ENCODE measurements at regions not wholly inside any gene's neighbourhood (a gene's known extent, or its start where the extent isn't known, plus 50 kb on each side); places are given as distances from the start of the nearest gene placed in this dataset.
"Not testable (repeated sequence)": the region's sequence is repeated elsewhere in the genome, so short reads cannot be mapped to it uniquely, and the experiment has no call there.

- DNase-seq: not testable (repeated sequence)
Measured at GRCh38 chr5:67919532-67919931, 296.0 kb upstream of the PIK3R1 start.

DNA sequence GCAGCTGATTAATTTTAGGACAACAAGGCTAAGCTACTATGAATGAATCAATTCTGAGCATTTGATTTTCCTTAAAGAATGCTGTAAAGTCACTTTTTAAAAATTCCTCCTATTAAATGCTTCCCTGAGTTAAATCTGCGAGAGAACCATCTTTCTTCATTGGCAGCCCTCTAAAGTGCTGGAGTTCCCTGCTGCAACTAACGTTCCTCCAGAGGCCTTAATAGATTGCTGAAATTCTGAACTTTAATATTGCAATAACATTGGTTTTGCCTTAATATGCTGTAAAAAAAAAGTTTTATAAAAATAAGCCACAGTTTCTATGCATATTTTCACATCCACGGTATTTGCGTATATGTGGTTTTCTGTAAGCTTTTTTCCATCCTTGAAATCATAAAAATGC is 298.0 kb upstream of the PIK3R1 start:
- no peak for DNase-seq

GRCh38 chr5:67910546-67910945 is 305.0 kb upstream of the PIK3R1 start:
- no peak for DNase-seq

DNA sequence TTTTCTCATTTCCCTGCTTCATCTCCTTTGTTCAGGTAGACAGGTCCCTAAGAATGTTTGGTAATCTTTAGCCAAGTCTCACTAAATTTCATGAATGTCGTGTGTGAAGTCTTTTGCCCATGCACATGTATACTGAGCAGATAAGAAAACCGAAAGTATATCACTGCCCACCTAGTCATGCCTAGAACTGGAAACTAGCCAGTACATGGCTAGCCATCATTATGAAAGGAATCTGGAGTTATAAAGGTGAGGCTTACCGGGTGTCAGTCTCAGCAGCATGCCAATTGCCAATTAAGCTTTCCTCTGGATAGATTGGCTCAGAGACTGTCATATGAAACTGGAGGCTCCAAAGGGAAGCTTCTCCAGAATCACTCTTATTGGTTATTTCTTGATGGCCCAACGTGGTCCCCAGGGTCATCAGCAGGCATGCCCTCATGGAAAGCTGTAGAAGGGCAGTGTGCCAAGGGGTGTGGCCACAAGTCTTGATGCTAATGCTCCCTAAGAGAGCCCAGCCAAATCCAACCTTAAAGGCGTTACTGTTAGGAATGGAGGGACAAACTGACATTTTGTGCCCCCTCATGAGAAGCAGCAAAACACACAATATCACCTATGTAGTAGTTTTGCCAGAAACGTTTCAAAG is 307.3 kb upstream of the PIK3R1 start:
- no peak for DNase-seq

- DNase-seq: no peak
Measured at GRCh38 chr5:67904366-67904765, 311.2 kb upstream of the PIK3R1 start.

GRCh38 chr5:67903656-67904055 is 311.9 kb upstream of the PIK3R1 start:
- no peak for DNase-seq

- DNase-seq: no peak
Measured at GRCh38 chr5:67903121-67903520, 312.4 kb upstream of the PIK3R1 start.

- DNase-seq: no peak
Measured at GRCh38 chr5:67902497-67902830, 313.1 kb upstream of the PIK3R1 start.

DNA sequence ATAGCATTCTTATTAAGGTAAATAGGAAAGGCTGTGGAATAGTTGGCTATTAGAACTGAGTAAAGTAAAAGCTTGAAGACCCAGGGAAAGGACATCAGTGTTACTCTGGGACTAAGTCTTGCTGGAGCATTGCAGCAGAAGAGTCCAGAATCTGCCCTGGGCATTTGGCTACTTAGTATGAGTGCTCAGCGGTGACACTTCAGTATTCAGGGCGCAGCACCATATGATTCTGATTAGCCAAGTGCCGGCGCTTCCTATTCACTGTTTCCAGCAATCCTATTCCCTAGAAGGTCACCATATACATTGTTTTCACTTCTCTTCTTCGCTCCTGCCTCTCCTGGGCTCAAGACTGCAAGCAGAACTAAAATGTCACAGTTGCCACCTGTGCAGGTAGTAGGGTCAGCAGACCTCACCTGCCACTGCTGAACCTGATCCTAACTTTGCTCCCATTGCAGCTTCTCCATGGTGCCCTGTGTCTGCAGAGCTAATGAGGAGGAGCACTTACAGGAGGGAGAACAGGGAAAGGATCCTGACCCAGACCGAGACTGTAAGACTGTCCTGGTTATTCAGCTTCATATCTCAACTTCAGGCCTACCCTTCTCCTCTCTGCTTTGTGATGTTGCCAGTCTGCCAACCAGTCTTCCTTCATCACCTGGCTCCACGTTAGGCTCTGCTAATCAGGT is 313.6 kb upstream of the PIK3R1 start:
- DNase-seq: no peak

DNA sequence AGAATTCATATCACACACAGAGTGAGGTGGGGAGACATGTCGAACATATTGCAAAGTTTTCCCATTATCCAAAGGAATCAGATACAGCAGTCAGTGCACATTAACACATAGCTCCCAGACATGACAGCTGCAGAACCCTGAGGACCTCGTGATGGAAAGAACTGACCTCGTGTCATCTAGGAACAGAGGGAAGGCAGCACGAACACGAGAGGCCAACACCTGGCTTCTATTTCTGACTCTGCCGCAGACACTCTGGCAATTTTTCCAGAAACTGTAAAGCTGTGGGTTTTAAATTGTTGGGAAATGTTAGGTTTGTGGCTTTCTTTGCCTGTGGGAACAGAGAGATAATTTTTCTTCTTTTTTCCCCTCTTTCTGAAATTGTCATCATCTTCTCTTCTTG is 315.0 kb upstream of the PIK3R1 start:
- no peak for DNase-seq

DNA sequence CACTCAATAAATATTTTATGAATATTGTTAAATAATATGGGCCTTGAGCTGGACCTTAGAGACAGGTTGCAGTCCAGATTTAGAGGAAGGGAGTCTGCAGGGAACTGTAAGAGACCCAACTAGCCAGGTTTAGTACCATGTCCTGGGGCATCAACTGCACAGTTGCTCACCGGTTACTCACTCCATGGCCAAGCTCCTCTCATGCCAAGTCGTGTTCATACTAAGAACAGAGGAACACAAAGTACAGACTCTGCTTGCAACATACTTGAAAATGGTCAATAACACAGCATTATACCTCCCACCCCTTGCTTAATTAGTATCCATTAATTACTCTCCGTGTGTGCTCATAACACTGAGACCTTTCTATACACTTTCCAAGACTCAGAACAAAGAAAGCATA is 317.6 kb upstream of the PIK3R1 start:
- no peak for DNase-seq

GRCh38 chr5:67897431-67897830 is 318.1 kb upstream of the PIK3R1 start:
- no peak for DNase-seq

- no peak for DNase-seq
Measured at GRCh38 chr5:67896930-67897313, 318.6 kb upstream of the PIK3R1 start.

- DNase-seq: no peak
Measured at GRCh38 chr5:67896311-67896929, 319.1 kb upstream of the PIK3R1 start.

DNA sequence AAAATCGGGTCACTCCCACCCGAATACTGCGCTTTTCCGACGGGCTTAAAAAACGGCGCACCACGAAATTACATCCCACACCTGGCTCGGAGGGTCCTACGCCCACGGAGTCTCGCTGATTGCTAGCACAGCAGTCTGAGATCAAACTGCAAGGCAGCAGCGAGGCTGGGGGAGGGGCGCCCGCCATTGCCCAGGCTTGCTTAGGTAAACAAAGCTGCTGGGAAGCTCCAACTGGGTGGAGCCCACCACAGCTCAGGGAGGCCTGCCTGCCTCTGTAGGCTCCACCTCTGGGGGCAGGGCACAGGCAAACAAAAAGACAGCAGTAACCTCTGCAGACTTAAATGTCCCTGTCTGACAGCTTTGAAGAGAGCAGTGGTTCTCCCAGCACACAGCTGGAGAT is 325.7 kb upstream of the PIK3R1 start:
- not testable (repeated sequence) for DNase-seq

DNA sequence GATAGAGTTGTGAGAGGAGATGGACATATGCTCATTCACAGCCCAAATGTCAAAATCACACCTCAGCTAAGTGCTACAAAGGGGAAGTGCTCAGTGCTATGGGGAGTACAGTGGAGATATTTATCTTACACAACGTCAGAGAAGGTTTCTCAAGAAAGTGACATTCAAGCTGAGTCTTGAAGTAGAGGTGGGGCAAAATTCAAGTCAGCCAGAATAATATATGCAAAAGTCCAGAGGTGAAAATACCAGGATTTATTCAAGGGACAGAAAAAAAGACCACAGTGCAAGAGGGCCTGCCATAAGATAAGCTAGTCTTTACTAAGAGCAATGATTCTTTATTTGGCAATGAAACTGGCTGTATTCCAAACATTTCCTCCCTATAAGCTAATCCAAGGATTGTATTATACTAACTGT is 327.8 kb upstream of the PIK3R1 start:
- no peak for DNase-seq

DNA sequence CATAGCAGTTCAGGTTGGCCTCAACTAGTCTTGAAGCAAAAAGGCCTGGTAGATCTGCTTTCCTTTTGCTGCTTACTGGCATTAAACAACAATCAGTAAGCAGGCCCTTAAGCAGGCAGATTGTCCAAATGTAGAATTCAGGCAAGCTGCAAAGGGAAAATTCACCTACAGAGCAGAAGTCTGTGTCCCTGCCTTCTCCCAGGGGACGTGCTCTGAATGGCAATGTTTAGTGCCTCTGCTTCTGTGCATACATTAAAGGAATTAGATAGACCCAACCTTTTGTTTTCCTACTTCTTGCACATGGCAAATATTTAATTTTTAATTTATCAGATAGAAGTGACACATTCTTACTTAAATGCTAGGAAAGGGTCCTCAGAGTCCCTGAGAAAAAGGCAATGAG is 328.8 kb upstream of the PIK3R1 start:
- no peak for DNase-seq

- no peak for DNase-seq
Measured at GRCh38 chr5:67880876-67881275, 334.7 kb upstream of the PIK3R1 start.

DNA sequence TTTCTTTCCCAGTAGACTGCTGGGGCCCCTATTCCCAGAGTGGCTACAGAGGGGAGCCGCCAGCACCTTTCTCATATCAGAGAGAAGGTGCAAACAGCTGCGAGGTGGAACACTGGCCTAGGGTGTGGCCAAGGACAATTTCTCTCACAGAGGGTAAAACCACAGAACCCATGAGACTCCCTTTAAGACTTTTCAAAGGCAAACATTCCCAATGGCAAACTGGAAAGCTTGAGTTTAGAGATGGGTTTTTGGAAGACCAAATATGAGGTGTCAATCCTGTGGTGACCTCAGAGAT is 335.1 kb upstream of the PIK3R1 start:
- DNase-seq: no peak

- no peak for DNase-seq
Measured at GRCh38 chr5:67879620-67880510, 335.7 kb upstream of the PIK3R1 start.

DNA sequence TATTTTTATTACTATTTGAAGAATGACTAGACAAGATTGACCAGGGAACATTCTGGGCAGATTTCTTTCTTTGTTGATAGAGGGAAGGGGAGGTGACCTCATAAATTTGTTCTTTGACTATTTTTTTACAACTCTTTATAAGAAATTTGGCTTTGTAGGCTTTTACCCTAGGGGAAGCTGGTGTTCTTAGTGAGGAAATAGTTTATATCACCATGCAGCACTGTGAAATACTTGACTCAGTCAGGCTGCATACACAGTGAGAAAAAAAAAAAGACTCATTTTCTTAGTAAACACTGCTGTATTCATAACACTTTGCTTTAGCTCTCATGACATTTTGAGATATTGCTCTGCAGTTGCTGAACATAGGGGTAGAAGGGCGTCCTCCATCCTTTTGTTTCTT is 336.6 kb upstream of the PIK3R1 start:
- DNase-seq: no peak

DNA sequence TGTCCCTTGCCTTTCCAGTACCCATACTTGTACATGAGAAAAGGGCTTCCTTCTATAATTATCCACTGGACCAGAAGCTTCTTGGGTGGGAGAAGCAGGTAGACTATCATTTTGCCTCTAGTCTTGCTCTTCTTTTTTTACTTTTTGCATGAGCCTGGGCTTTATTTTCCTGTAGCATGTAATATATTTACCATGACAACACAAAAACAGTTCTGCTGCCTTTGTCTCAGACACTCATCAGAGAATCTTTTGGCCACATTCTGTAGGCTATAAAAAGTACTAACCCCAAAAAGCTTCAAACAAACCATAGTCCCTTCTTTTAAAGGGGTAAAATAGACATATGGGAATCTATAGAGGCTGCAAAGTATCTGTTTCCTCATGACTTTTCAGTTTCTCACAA is 339.2 kb upstream of the PIK3R1 start:
- DNase-seq: no peak

- DNase-seq: no peak
Measured at GRCh38 chr5:67875601-67876000, 340.0 kb upstream of the PIK3R1 start.

- no peak for DNase-seq
Measured at GRCh38 chr5:67873935-67874334, 341.6 kb upstream of the PIK3R1 start.

Data from CD4-positive, alpha-beta T cell treated with Interleukin-1 beta for 1 hour (primary cell).